NB4 (cell line): ENCODE measurements at regions not wholly inside any gene's neighbourhood (a gene's known extent, or its start where the extent isn't known, plus 50 kb on each side); places are given as distances from the start of the nearest gene placed in this dataset.

Source experiments
- CTCF ChIP-seq: IDR thresholded peaks from one replicate; pipeline ENCODE4 v1.5.1; 2012; ENCODE audit warnings: low read depth, low read length
- MAX ChIP-seq: IDR thresholded peaks from 2 replicates; pipeline ENCODE4 v1.6.1; 2011; ENCODE audit warnings: low read depth, low read length
- MYC ChIP-seq: IDR thresholded peaks from 2 replicates; pipeline ENCODE4 v1.6.1; 2011; ENCODE audit warnings: low read depth, low read length

- TF ChIP-seq CTCF (no peak), MYC (no peak), MAX (no peak)
Measured at GRCh38 chr4:133920236-133920635, 281.4 kb downstream of the PABPC4L start.
